K562 (cell line): ENCODE measurements at regions not wholly inside any gene's neighbourhood (a gene's known extent, or its start where the extent isn't known, plus 50 kb on each side); places are given as distances from the start of the nearest gene placed in this dataset.

Source experiments
- ATAC-seq: fragments of 200-7000 bp; cut with Tn5 transposase; 3 replicates; pipeline ENCODE4 v1.9.1; 2020; ENCODE audit warnings: moderate library complexity
- BruUV-seq: library from RNA; stranded (reverse); fragments of 400-500 nt; replicated peaks from 2 replicates; lab custom pipeline; 2021; lab: Mats Ljungman, UMichigan
- CTCF ChIA-PET: fragments of 300-600 bp; formaldehyde crosslinking; extraction: SDS; loops from one replicate; lab custom pipeline; 2021; ENCODE audit warnings: low intra/inter-chr PET ratio; lab: Yijun Ruan, JAX
- POLR2A ChIA-PET: fragments of 300-600, 350-650 bp; sonication (Branson Sonifier 250); formaldehyde crosslinking; extraction: SDS; loops from one replicate; lab custom pipeline; 2021; ENCODE audit warnings: antibody characterized with exemption, inconsistent platforms; lab: Yijun Ruan, JAX
- DNase-seq, 4 experiments: peaks; one replicate each; pipeline versions ENCODE4 v3.0.0 to v3.0.0-alpha.2; 2011 to 2018; ENCODE audit warnings: low spot score in 3 of 4, mixed read lengths in 3 of 4; ENCODE audit errors: extremely low read depth in 1 of 4
- FAIRE-seq: peaks from 2 replicates; lab custom pipeline; 2011; peaks lifted over from hg19 to GRCh38; lab: Jason Lieb, UNC
- H2AFZ ChIP-seq: 2 replicates; pipeline ENCODE4 v1.6.0; 2011; ENCODE audit warnings: low read depth, low read length, control low read depth, inconsistent platforms
- H3K27ac ChIP-seq: fragments of 200-600 bp; 3 replicates; pipeline ENCODE4 v1.8.0; 2011; ENCODE audit warnings: low read depth, mild to moderate bottlenecking, control low read depth, inconsistent platforms, low read length, moderate library complexity, mixed read lengths; ENCODE audit errors: extremely low read depth
- H3K27me3 ChIP-seq, 2 experiments: fragments of 300-600 bp in 1 of 2; 2 replicates in 1 of 2; 3 replicates in 1 of 2; pipeline versions ENCODE4 v1.6.0 to v1.8.0; 2011; ENCODE audit warnings: inconsistent platforms in 2 of 2, low read length in 2 of 2, mild to moderate bottlenecking in 1 of 2, mixed read lengths in 1 of 2, moderate library complexity in 1 of 2; ENCODE audit not compliant: control insufficient read depth in 2 of 2, insufficient read depth in 2 of 2
- H3K36me3 ChIP-seq: fragments of 300-600 bp; 3 replicates; pipeline ENCODE4 v1.8.0; 2011; ENCODE audit warnings: mild to moderate bottlenecking, low read length, inconsistent platforms; ENCODE audit not compliant: control insufficient read depth, insufficient read depth
- H3K4me1 ChIP-seq, 2 experiments: fragments of 200-600 bp in 1 of 2; replicated peaks in 1 of 2; 2 replicates in 1 of 2; 3 replicates in 1 of 2; pipeline versions ENCODE4 v1.5.1 to v1.8.0; 2011; ENCODE audit warnings: inconsistent platforms in 2 of 2, low read length in 2 of 2, mild to moderate bottlenecking in 1 of 2, mixed read lengths in 1 of 2, moderate library complexity in 1 of 2; ENCODE audit not compliant: control insufficient read depth in 2 of 2, insufficient read depth in 2 of 2
- H3K4me2 ChIP-seq: 2 replicates; pipeline ENCODE4 v1.6.1; 2011; ENCODE audit warnings: low read length, control low read depth, inconsistent platforms, mixed read lengths; ENCODE audit not compliant: insufficient read depth
- H3K4me3 ChIP-seq: fragments of 200-600 bp; sonication (generic), shearing (Covaris generic); 2 replicates; pipeline ENCODE4 v1.5.1; 2016; ENCODE audit warnings: control low read depth, inconsistent platforms
- H3K79me2 ChIP-seq: fragments of 200-600 bp; 3 replicates; pipeline ENCODE4 v1.8.0; 2011; ENCODE audit warnings: low read length, inconsistent platforms; ENCODE audit not compliant: control insufficient read depth, insufficient read depth
- H3K9ac ChIP-seq, 2 experiments: 2 replicates each; pipeline versions ENCODE4 v1.6.0 to v1.6.1; 2011; ENCODE audit warnings: low read depth in 2 of 2, low read length in 2 of 2, control low read depth in 1 of 2, inconsistent platforms in 1 of 2, mild to moderate bottlenecking in 1 of 2, mixed read lengths in 1 of 2; ENCODE audit not compliant: insufficient read depth in 1 of 2
- H3K9me1 ChIP-seq: one replicate; pipeline ENCODE4 v1.6.0; 2011; ENCODE audit warnings: inconsistent platforms, mild to moderate bottlenecking, low read length, moderate library complexity; ENCODE audit not compliant: control insufficient read depth, insufficient read depth
- H3K9me3 ChIP-seq: replicated peaks from 2 replicates; pipeline ENCODE4 v1.5.1; 2011; ENCODE audit warnings: low read depth, low read length, inconsistent platforms; ENCODE audit not compliant: control insufficient read depth, insufficient read depth
- H4K20me1 ChIP-seq: replicated peaks from 2 replicates; pipeline ENCODE4 v1.6.1; 2011; ENCODE audit warnings: low read length, inconsistent platforms, mixed read lengths; ENCODE audit not compliant: control insufficient read depth, insufficient read depth
- ADNP ChIP-seq: fragments of 200-800 bp; sonication (Bioruptor generic); IDR thresholded peaks from 2 replicates; pipeline ENCODE4 v1.6.1; 2016; ENCODE audit warnings: missing genetic modification characterization, missing compliant biosample characterization
- AFF4 ChIP-seq: sonication (generic); formaldehyde crosslinking; IDR thresholded peaks from 2 replicates; pipeline ENCODE4 v1.8.0; 2023; ENCODE audit warnings: mild to moderate bottlenecking, missing genetic modification reagents
- ATF3 ChIP-seq, 2 experiments: fragments of 450-650 bp in 1 of 2; sonication (generic) in 1 of 2; formaldehyde crosslinking in 1 of 2; IDR thresholded peaks in 1 of 2; conservative IDR thresholded peaks in 1 of 2; 2 replicates each; pipeline versions ENCODE4 v1.6.1 to v1.8.1; 2016 to 2023; ENCODE audit warnings: mild to moderate bottlenecking in 2 of 2, moderate library complexity in 2 of 2, inconsistent platforms in 1 of 2, missing genetic modification reagents in 1 of 2
- FOSL1 ChIP-seq: fragments of 200-800 bp; sonication (Bioruptor generic); conservative IDR thresholded peaks from 2 replicates; pipeline ENCODE4 v1.6.1; 2016; ENCODE audit warnings: missing genetic modification characterization, missing compliant biosample characterization
- FOXO4 ChIP-seq: fragments of 450-650 bp; formaldehyde crosslinking; IDR thresholded peaks from 2 replicates; pipeline ENCODE4 v1.4.0; 2020; ENCODE audit warnings: mild to moderate bottlenecking, moderate library complexity
- HEY1 ChIP-seq: fragments of 250-450 bp; sonication (Bioruptor Pico); IDR thresholded peaks from 2 replicates; pipeline ENCODE4 v1.5.0; 2020; ENCODE audit warnings: mild to moderate bottlenecking, moderate library complexity, borderline replicate concordance
- MTA3 ChIP-seq: fragments of 450-650 bp; formaldehyde crosslinking; IDR thresholded peaks from 2 replicates; pipeline ENCODE4 v1.6.1; 2017; ENCODE audit warnings: mild to moderate bottlenecking, borderline replicate concordance
- XRCC5 ChIP-seq: fragments of 200-400 bp; formaldehyde crosslinking; IDR thresholded peaks from 2 replicates; pipeline ENCODE4 v1.6.1; 2017; ENCODE audit warnings: low read depth, mild to moderate bottlenecking, low read length
- ZBTB9 ChIP-seq: fragments of 450-650 bp; formaldehyde crosslinking; IDR thresholded peaks from 2 replicates; pipeline ENCODE4 v1.4.0; 2020; ENCODE audit warnings: mild to moderate bottlenecking, moderate library complexity
- ZNF77 ChIP-seq: fragments of 250-450 bp; sonication (Bioruptor Pico); IDR thresholded peaks from 2 replicates; pipeline ENCODE4 v1.5.0; 2020
- in situ Hi-C: fragments of 300-500 bp; cut with MboI; formaldehyde crosslinking; loops from 4 replicates; pipeline ENCODE4 v1.15.0; 2018; ENCODE audit warnings: inconsistent platforms, mixed read lengths
- intact Hi-C: fragments of 100-400 bp; cut with micrococcal nuclease; formaldehyde crosslinking; loops from 2 replicates; pipeline ENCODE4 v1.14.2; 2022

GRCh38 chr13:99760456-99760855 lies 211.1 kb downstream of the ZIC5 start:
- intact Hi-C loops, result no loop called here
- H3K36me3 ChIP-seq, result no peaks in the 10 kb centered on the region
- H3K4me2 ChIP-seq, result no peak overlapping the region
- no peak for TF ChIP-seq ATF3 (IDR thresholded peaks at IDR 0.05)
- no peak for TF ChIP-seq ATF3 (CRISPR knock-in tag; conservative IDR thresholded peaks at IDR 0.05)
- TF ChIP-seq ZBTB9 (CRISPR knock-in tag), result no peak
- no peak for TF ChIP-seq FOXO4 (CRISPR knock-in tag)
- TF ChIP-seq XRCC5, result no peak
- TF ChIP-seq FOSL1 (tag), result no peak
- TF ChIP-seq ADNP (tag), result no peak
- no peak for TF ChIP-seq ZNF77
- no peak for TF ChIP-seq MTA3
- TF ChIP-seq AFF4 (CRISPR knock-in tag), result no peak
- no peak for TF ChIP-seq HEY1 (CRISPR knock-in tag)

More at GRCh38 chr13:99760456-99760855, 211.1 kb downstream of the ZIC5 start:
- Histone ChIP-seq H3K9me3 (no peaks in the 10 kb centered on the region), H3K4me3 (no peak overlapping the region), H3K27me3 (peaks cover 0 to 3% of the 10 kb centered on the region in 2 experiments; a peak in 2 of 5 replicates), H3K9me1 (no peaks in the 10 kb centered on the region), H4K20me1 (no peaks in the 10 kb centered on the region), H2AFZ (no peak overlapping the region), H3K27ac (no peak overlapping the region), H3K9ac (no peak overlapping the region), H3K79me2 (no peaks in the 10 kb centered on the region), H3K4me1 (no peaks in the 10 kb centered on the region)
- DNase-seq, result no peak
- FAIRE-seq, result no peak
- no TSS peak for BruUV-seq
- no peak for ATAC-seq
- in situ Hi-C loops, result no loop called here
- ChIA-PET CTCF (no interaction called here), POLR2A (no interaction called here)
